Prostate gland (tissue), 2 donors: ENCODE measurements at regions not wholly inside any gene's neighbourhood (a gene's known extent, or its start where the extent isn't known, plus 50 kb on each side); places are given as distances from the start of the nearest gene placed in this dataset.

Experiments
- CTCF ChIP-seq, 4 experiments: fragments of 200-600 bp in 2 of 4; fragments of 450-650 bp in 2 of 4; sonication (generic) in 2 of 4; IDR thresholded peaks; 1 replicate in 3 of 4; 2 replicates in 1 of 4; pipeline ENCODE4 v1.5.1; 2016 to 2019; ENCODE audit warnings: antibody characterized with exemption in 4 of 4, mild to moderate bottlenecking in 2 of 4, moderate library complexity in 2 of 4
- POLR2A ChIP-seq: fragments of 450-650 bp; IDR thresholded peaks from one replicate; pipeline ENCODE4 v1.6.1; 2016; ENCODE audit warnings: antibody characterized with exemption, mild to moderate bottlenecking

DNA sequence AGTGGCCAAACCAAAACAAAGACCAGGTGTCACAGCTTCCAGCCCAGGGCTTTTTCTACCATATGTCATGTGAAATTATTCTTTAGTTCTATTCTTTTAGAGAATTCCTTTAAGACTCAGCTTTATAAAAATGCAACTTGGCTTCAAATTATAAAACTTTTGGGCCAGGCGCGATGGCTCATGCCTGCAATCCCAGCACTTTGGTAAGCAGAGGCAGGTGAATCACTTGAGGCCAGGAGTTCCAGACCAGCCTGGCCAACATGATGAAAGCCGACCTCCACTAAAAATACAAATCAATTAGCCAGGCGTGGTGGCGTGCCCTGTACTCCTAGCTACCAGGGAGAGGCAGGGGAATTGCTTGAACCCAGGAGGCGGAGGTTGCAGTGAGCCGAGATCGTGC is 210.3 kb upstream of the ARG1 start:
- TF ChIP-seq CTCF (IDR thresholded peaks at IDR 0.05): no peak
- no peak for TF ChIP-seq POLR2A
